H1 (cell line): ENCODE measurements at regions not wholly inside any gene's neighbourhood (a gene's known extent, or its start where the extent isn't known, plus 50 kb on each side); places are given as distances from the start of the nearest gene placed in this dataset.

Experiments
- CTCF ChIA-PET: fragments of 300-600 bp; sonication (Branson Sonifier 250); formaldehyde crosslinking; loops from one replicate; lab custom pipeline; 2021; ENCODE audit not compliant: partially characterized antibody; lab: Charles Lee
- POLR2A ChIA-PET: fragments of 300-600 bp; sonication (Branson Sonifier 250); formaldehyde crosslinking; loops from one replicate; lab custom pipeline; 2021; ENCODE audit warnings: inconsistent platforms; ENCODE audit not compliant: partially characterized antibody; lab: Charles Lee
- DNase-seq, 2 experiments: peaks; one replicate each; pipeline versions ENCODE4 v3.0.0 to v3.0.0-alpha.2; 2010 to 2022; ENCODE audit warnings: low spot score in 2 of 2, low read depth in 1 of 2, mixed read lengths in 1 of 2
- FAIRE-seq: peaks from 2 replicates; lab custom pipeline; 2011; peaks lifted over from hg19 to GRCh38; lab: Jason Lieb, UNC
- H2AFZ ChIP-seq: 2 replicates; pipeline ENCODE4 v1.8.1; 2012; ENCODE audit warnings: low read length, inconsistent platforms
- H2AK5ac ChIP-seq: 2 replicates; pipeline ENCODE4 v1.6.1; 2013; ENCODE audit warnings: low read depth, low read length
- H2BK120ac ChIP-seq: replicated peaks from 2 replicates; pipeline ENCODE3; 2013; ENCODE audit warnings: low read depth, low read length, inconsistent platforms
- H2BK12ac ChIP-seq: 2 replicates; pipeline ENCODE4 v1.6.1; 2013; ENCODE audit warnings: low read depth, low read length
- H2BK15ac ChIP-seq: 2 replicates; pipeline ENCODE4 v1.6.1; 2013; ENCODE audit warnings: low read length
- H2BK20ac ChIP-seq: 2 replicates; pipeline ENCODE4 v1.6.1; 2013; ENCODE audit warnings: low read length
- H2BK5ac ChIP-seq: 2 replicates; pipeline ENCODE4 v1.6.1; 2013; ENCODE audit warnings: low read depth, low read length
- H3K14ac ChIP-seq: 2 replicates; pipeline ENCODE4 v1.6.1; 2013; ENCODE audit warnings: inconsistent platforms; ENCODE audit not compliant: insufficient read length
- H3K18ac ChIP-seq: 2 replicates; pipeline ENCODE4 v1.6.1; 2013; ENCODE audit warnings: low read length; ENCODE audit errors: extremely low read depth
- H3K23ac ChIP-seq: 2 replicates; pipeline ENCODE4 v1.6.1; 2013; ENCODE audit warnings: inconsistent platforms; ENCODE audit not compliant: insufficient read length
- H3K23me2 ChIP-seq: 2 replicates; pipeline ENCODE4 v1.6.1; 2013; ENCODE audit warnings: low read depth, low read length
- H3K27ac ChIP-seq: 2 replicates; pipeline ENCODE4 v1.6.1; 2011; ENCODE audit warnings: low read depth, low read length, inconsistent platforms
- H3K27me3 ChIP-seq, 4 experiments: replicated peaks in 1 of 4; 1 replicate in 1 of 4; 2 replicates in 3 of 4; pipeline versions ENCODE4 v1.6.1 to v1.8.1; 2011 to 2013; ENCODE audit warnings: low read length in 3 of 4, mild to moderate bottlenecking in 3 of 4, inconsistent platforms in 2 of 4, mixed read lengths in 2 of 4, moderate library complexity in 1 of 4; ENCODE audit not compliant: control insufficient read depth in 3 of 4, insufficient read depth in 3 of 4; ENCODE audit errors: extremely low read depth in 1 of 4
- H3K36me3 ChIP-seq, 4 experiments: 2 replicates each; pipeline versions ENCODE4 v1.6.1 to v1.8.1; 2011 to 2013; ENCODE audit warnings: mild to moderate bottlenecking in 4 of 4, low read length in 3 of 4, moderate library complexity in 2 of 4, control low read depth in 1 of 4, inconsistent platforms in 1 of 4; ENCODE audit not compliant: insufficient read depth in 4 of 4, control insufficient read depth in 2 of 4
- H3K4ac ChIP-seq: replicated peaks from 2 replicates; pipeline ENCODE3; 2013; ENCODE audit warnings: low read length, low read depth, mixed read lengths, inconsistent platforms; ENCODE audit not compliant: insufficient read length
- H3K4me1 ChIP-seq, 4 experiments: replicated peaks in 1 of 4; 1 replicate in 1 of 4; 2 replicates in 3 of 4; pipeline versions ENCODE4 v1.6.1 to v1.8.1; 2011 to 2013; ENCODE audit warnings: low read length in 3 of 4, inconsistent platforms in 2 of 4, mixed read lengths in 1 of 4; ENCODE audit not compliant: insufficient read depth in 4 of 4, control insufficient read depth in 3 of 4
- H3K4me2 ChIP-seq, 2 experiments: 2 replicates each; pipeline versions ENCODE4 v1.6.1 to v1.8.1; 2011 to 2013; ENCODE audit warnings: low read depth in 2 of 2, low read length in 2 of 2, control low read depth in 1 of 2, inconsistent platforms in 1 of 2, mild to moderate bottlenecking in 1 of 2; ENCODE audit not compliant: insufficient read depth in 1 of 2
- H3K4me3 ChIP-seq, 4 experiments: fragments of 200-600, 300-600 bp in 1 of 4; sonication (generic), shearing (Covaris generic), sonication (Bioruptor Twin) in 1 of 4; 2 replicates each; pipeline versions ENCODE4 v1.5.1 to v1.8.1; 2011 to 2016; ENCODE audit warnings: low read length in 4 of 4, low read depth in 3 of 4, control low read depth in 2 of 4, inconsistent platforms in 2 of 4, mild to moderate bottlenecking in 2 of 4, mixed read lengths in 1 of 4, moderate library complexity in 1 of 4; ENCODE audit not compliant: insufficient read depth in 2 of 4; ENCODE audit errors: extremely low read depth in 1 of 4
- H3K56ac ChIP-seq: replicated peaks from 2 replicates; pipeline ENCODE3; 2013; ENCODE audit warnings: low read depth, mild to moderate bottlenecking, mixed read lengths, low read length, inconsistent platforms; ENCODE audit not compliant: insufficient read length
- H3K79me1 ChIP-seq: 2 replicates; pipeline ENCODE4 v1.6.1; 2013; ENCODE audit warnings: low read depth, low read length, control low read depth
- H3K79me2 ChIP-seq, 2 experiments: 2 replicates each; pipeline versions ENCODE4 v1.6.1 to v1.8.1; 2012 to 2013; ENCODE audit warnings: low read length in 2 of 2, mild to moderate bottlenecking in 2 of 2, inconsistent platforms in 1 of 2; ENCODE audit not compliant: insufficient read depth in 2 of 2, control insufficient read depth in 1 of 2
- H3K9ac ChIP-seq, 4 experiments: replicated peaks in 1 of 4; 1 replicate in 1 of 4; 2 replicates in 3 of 4; pipeline versions ENCODE4 v1.6.1 to v1.8.1; 2011 to 2013; ENCODE audit warnings: low read depth in 3 of 4, low read length in 3 of 4, control low read depth in 2 of 4, mild to moderate bottlenecking in 2 of 4, moderate library complexity in 2 of 4, inconsistent platforms in 1 of 4; ENCODE audit errors: extremely low read depth in 1 of 4
- H3K9me3 ChIP-seq, 2 experiments: 2 replicates each; pipeline versions ENCODE4 v1.6.1 to v1.8.1; 2012 to 2013; ENCODE audit warnings: mild to moderate bottlenecking in 2 of 2, moderate library complexity in 2 of 2, control low read depth in 1 of 2, inconsistent platforms in 1 of 2, low read depth in 1 of 2, low read length in 1 of 2, mixed read lengths in 1 of 2; ENCODE audit not compliant: insufficient read depth in 2 of 2
- H4K20me1 ChIP-seq, 2 experiments: replicated peaks in 1 of 2; 2 replicates each; pipeline versions ENCODE3 to v1.8.1; 2011 to 2013; ENCODE audit warnings: inconsistent platforms in 2 of 2, low read length in 2 of 2, mild to moderate bottlenecking in 1 of 2; ENCODE audit not compliant: insufficient read depth in 2 of 2, control insufficient read depth in 1 of 2
- H4K5ac ChIP-seq: 2 replicates; pipeline ENCODE4 v1.6.1; 2013; ENCODE audit warnings: low read length, low read depth, mixed read lengths, inconsistent platforms; ENCODE audit not compliant: insufficient read length
- H4K8ac ChIP-seq: 2 replicates; pipeline ENCODE4 v1.8.0; 2013; ENCODE audit warnings: mild to moderate bottlenecking, moderate library complexity, low read length, inconsistent platforms; ENCODE audit not compliant: insufficient read depth; ENCODE audit errors: extremely low read depth
- H4K91ac ChIP-seq: replicated peaks from 2 replicates; pipeline ENCODE3; 2013; ENCODE audit warnings: low read length, mixed read lengths, inconsistent platforms; ENCODE audit not compliant: insufficient read length
- FOSL1 ChIP-seq: IDR thresholded peaks from 2 replicates; pipeline ENCODE4 v1.6.1; 2011; ENCODE audit warnings: mild to moderate bottlenecking, low read depth, low read length, moderate library complexity; ENCODE audit not compliant: insufficient read depth
- NRF1 ChIP-seq: IDR thresholded peaks from 2 replicates; pipeline ENCODE4 v1.6.1; 2011; ENCODE audit warnings: mild to moderate bottlenecking, low read depth, low read length, improper control_type of control experiment
- SIRT6 ChIP-seq: IDR thresholded peaks from one replicate; pipeline ENCODE4 v1.7.1; 2012; ENCODE audit warnings: low read length, inconsistent platforms
- TAF1 ChIP-seq: IDR thresholded peaks from 2 replicates; pipeline ENCODE4 v1.6.1; 2011; ENCODE audit warnings: mild to moderate bottlenecking, low read depth, low read length

DNA sequence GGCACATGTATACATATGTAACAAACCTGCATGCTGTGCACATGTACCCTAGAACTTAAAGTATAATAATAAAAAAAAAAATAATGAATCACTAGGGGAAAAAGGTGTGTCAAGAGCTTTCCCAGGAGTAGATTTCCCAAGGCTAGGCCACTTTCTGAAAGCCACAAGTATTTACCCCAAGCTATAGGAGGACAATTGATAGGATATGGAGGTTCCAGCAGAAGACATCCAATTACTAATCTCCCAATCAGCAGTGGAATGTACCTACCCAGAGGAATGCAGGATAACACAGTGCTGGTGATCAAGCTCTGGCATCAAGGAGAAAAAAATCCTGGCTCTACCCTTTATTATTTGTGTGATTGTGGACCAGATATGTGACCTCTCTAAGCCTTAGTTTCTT is 562.7 kb downstream of the RFPL4B start:
- Histone ChIP-seq H4K20me1 (no peaks in the 10 kb centered on the region), H3K4ac (no peak overlapping the region), H3K27me3 (no peaks in the 10 kb centered on the region), H2BK5ac (no peak overlapping the region), H3K18ac (no peak overlapping the region), H4K8ac (no peak overlapping the region), H3K4me2 (no peak overlapping the region), H3K4me3 (no peak overlapping the region), H3K4me1 (peaks cover 0 to 7% (median 1%) of the 10 kb centered on the region in 4 experiments; a peak in 2 of 7 replicates), H3K56ac (no peak overlapping the region), H3K79me1 (no peaks in the 10 kb centered on the region), H3K36me3 (no peaks in the 10 kb centered on the region), H2AK5ac (no peak overlapping the region), H2AFZ (no peak overlapping the region), H3K23ac (no peak overlapping the region), H3K9ac (no peak overlapping the region), H3K9me3 (no peaks in the 10 kb centered on the region), H2BK12ac (no peak overlapping the region; the same call in 1 of the 2 replicates), H4K91ac (no peak overlapping the region), H3K79me2 (no peaks in the 10 kb centered on the region), H2BK120ac (no peak overlapping the region), H3K27ac (no peak overlapping the region), H4K5ac (no peak overlapping the region), H2BK20ac (no peak overlapping the region), H3K14ac (no peak overlapping the region), H3K23me2 (no peaks in the 10 kb centered on the region), H2BK15ac (no peak overlapping the region)
- FAIRE-seq (no peak), DNase-seq (no peak)
- CTCF ChIA-PET = no interaction called here
- POLR2A ChIA-PET = no interaction called here
- TF ChIP-seq FOSL1 (no peak), TAF1 (no peak), NRF1 (no peak), SIRT6 (no peak)
